HFFc6 (cell line): ENCODE measurements at regions not wholly inside any gene's neighbourhood (a gene's known extent, or its start where the extent isn't known, plus 50 kb on each side); places are given as distances from the start of the nearest gene placed in this dataset.
"Not testable (repeated sequence)": the region's sequence is repeated elsewhere in the genome, so short reads cannot be mapped to it uniquely, and the experiment has no call there.

Source experiments
- DNase-seq: peaks from one replicate; pipeline ENCODE4 v3.0.0-alpha.2; 2018
- H3K27ac Mint-ChIP-seq: 2 replicates; pipeline ENCODE4 v1.8.0; 2020; ENCODE audit warnings: mild to moderate bottlenecking, mixed read lengths
- H3K27me3 Mint-ChIP-seq: 2 replicates; pipeline ENCODE4 v1.8.0; 2021; ENCODE audit warnings: mild to moderate bottlenecking, moderate library complexity, mixed read lengths; ENCODE audit not compliant: insufficient read depth
- H3K36me3 Mint-ChIP-seq: 2 replicates; pipeline ENCODE4 v1.8.0; 2021; ENCODE audit warnings: low read depth, mixed read lengths
- H3K4me1 Mint-ChIP-seq: 2 replicates; pipeline ENCODE4 v1.8.0; 2020; ENCODE audit warnings: low read depth, mixed read lengths
- H3K4me3 Mint-ChIP-seq: 2 replicates; pipeline ENCODE4 v1.8.0; 2020; ENCODE audit warnings: mild to moderate bottlenecking, moderate library complexity, mixed read lengths
- H3K9me3 Mint-ChIP-seq: 2 replicates; pipeline ENCODE4 v1.8.0; 2020; ENCODE audit warnings: mild to moderate bottlenecking, mixed read lengths
- TF ChIP-seq, protein P1 (sequence below): fragments of 200-600 bp; sonication (generic); IDR thresholded peaks from 2 replicates; pipeline ENCODE4 v1.5.0; 2021; ENCODE audit warnings: antibody characterized with exemption, mild to moderate bottlenecking

DNA sequence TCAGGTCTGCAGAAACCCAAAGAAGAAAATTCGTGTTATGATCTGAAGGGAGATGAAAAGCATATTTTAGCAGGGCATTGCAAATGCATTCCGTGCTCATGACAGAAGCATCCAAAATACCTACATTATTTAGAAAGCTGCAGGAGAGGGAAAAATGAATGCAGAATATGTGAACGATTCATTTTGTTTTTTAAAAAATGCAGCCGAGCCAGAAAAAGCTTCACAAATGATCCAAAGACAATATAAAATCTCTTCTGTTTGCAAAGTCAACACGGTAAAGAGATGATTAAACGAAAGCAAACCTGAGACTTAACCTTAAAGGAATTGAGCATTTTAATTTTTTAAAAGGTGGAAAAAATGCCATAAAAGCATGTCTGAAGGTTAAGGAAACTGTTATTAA lies 136.1 kb upstream of the SULF2 start:
- TF ChIP-seq, protein P1, sequence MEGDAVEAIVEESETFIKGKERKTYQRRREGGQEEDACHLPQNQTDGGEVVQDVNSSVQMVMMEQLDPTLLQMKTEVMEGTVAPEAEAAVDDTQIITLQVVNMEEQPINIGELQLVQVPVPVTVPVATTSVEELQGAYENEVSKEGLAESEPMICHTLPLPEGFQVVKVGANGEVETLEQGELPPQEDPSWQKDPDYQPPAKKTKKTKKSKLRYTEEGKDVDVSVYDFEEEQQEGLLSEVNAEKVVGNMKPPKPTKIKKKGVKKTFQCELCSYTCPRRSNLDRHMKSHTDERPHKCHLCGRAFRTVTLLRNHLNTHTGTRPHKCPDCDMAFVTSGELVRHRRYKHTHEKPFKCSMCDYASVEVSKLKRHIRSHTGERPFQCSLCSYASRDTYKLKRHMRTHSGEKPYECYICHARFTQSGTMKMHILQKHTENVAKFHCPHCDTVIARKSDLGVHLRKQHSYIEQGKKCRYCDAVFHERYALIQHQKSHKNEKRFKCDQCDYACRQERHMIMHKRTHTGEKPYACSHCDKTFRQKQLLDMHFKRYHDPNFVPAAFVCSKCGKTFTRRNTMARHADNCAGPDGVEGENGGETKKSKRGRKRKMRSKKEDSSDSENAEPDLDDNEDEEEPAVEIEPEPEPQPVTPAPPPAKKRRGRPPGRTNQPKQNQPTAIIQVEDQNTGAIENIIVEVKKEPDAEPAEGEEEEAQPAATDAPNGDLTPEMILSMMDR: no peak
- Mint-ChIP-seq H3K9me3 (peaks cover 40% of the 10 kb centered on the region), H3K4me1 (no peaks in the 10 kb centered on the region), H3K27ac (no peak overlapping the region), H3K27me3 (no peaks in the 10 kb centered on the region; the same call in 1 of the 2 replicates), H3K36me3 (peaks cover 4% of the 10 kb centered on the region; the same call in 1 of the 2 replicates), H3K4me3 (no peak overlapping the region)
- no peak for DNase-seq

DNA sequence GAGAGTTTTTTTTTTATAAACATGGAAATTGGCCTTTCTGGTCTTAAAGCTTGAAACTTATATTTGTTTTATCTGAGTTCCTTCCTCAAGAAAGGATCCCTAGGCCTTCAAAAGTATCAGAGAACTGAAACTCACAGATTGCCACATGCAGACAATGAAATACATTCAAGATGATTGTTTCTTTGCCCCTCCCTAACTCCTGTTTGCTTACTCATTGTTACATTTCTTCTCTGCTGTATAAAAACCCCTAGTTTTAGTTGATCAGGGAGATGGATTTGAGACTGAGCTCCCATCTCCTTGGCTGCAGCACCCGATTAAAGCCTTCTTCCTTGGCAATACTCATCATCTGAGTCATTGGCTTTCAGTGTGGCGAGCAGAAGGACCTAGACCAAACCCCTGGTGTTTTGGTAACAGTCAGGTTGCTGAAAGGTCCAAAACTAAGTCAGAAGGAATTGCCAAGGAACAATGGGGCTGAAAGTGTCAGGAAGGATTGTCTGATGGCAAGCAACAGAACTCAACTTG lies 132.3 kb upstream of the SULF2 start:
- DNase-seq: no peak
- TF ChIP-seq, protein P1: no peak
- no peaks in the 10 kb centered on the region; the same call in none of the 2 replicates for H3K27me3 Mint-ChIP-seq
- H3K27ac Mint-ChIP-seq: no peak overlapping the region
- H3K4me1 Mint-ChIP-seq: no peaks in the 10 kb centered on the region
- H3K4me3 Mint-ChIP-seq: no peak overlapping the region
- peaks cover 4% of the 10 kb centered on the region; the same call in 1 of the 2 replicates for H3K36me3 Mint-ChIP-seq
- H3K9me3 Mint-ChIP-seq: peaks cover 59% of the 10 kb centered on the region

DNA sequence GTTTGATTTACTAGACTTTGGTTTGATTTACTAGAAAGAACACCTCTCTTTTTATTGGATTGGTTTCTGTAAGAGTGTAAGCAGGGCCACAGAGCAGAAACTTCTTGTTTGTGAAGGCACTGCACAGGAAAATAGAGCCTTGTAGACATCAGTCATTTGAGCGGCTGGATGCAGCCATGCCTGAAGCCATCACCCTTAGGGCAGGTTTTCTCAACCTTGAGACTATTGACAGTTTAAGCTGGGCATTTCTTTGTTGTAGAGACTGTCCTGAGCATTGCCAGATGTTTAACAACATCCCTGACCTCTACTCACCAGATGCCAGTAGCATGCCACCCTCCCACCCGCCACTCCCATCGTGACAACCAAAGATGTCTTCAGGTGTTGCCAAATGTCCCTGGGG lies 130.2 kb upstream of the SULF2 start:
- Mint-ChIP-seq H3K4me3 (no peak overlapping the region), H3K4me1 (no peaks in the 10 kb centered on the region), H3K27ac (no peak overlapping the region), H3K27me3 (no peaks in the 10 kb centered on the region; the same call in none of the 2 replicates), H3K36me3 (peaks cover 4% of the 10 kb centered on the region; the same call in 1 of the 2 replicates), H3K9me3 (peaks cover 64% of the 10 kb centered on the region)
- DNase-seq: no peak
- TF ChIP-seq, protein P1: no peak

DNA sequence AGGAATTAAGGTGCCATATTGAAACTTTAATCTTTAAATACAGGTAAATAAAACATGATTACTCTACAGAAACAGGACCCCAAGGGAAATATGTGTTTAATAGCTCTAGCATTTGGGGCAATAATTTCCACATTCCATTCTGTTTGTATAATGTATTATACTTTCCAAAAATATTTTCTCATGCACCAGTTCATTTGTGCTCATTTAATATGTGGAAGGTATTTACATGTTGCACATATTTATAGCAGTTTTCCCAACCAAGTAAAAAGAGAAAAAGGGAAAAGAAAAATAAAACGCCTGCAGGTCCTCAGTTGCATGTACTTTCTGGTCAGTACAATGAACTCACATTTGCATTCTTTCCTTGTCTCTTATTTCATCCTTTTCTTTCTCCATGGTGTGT lies 129.5 kb upstream of the SULF2 start:
- Mint-ChIP-seq H3K4me3 (no peak overlapping the region), H3K4me1 (no peaks in the 10 kb centered on the region), H3K36me3 (peaks cover 4% of the 10 kb centered on the region; the same call in 1 of the 2 replicates), H3K9me3 (peaks cover 60% of the 10 kb centered on the region), H3K27me3 (no peaks in the 10 kb centered on the region; the same call in none of the 2 replicates), H3K27ac (no peak overlapping the region)
- DNase-seq: no peak
- TF ChIP-seq, protein P1: no peak

DNA sequence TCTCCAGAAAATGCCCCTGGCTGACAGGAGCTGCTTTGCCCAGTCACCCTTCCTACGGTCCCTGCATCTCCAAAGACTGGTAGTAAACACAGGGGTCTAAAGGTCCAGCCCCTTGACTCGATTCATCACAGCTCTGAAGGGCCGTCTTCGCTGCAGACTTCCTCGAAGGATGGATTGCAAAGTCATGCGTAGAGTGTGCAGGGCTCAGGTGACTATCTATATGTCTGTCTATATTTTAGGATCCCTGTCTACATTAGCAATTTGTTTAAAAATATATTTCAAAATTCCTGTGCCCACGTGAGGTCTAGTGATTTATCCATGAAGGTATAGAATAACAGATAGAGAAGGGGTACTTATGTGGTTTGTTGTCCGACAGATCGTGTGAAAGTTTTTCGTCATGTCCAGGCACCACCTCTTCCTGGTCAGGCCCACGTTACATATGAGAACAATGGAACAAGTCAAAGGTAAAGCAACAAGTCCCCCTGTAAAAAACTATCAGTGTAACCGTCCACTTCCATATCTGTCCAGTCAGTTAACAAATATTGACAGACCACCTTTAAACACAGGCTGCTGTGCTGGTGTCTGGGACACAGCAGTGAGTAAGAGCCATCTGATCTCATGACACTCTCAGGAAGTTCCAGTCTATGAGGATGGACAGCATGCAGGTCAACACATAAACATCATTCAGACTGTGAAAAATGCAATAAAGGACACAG lies 127.7 kb upstream of the SULF2 start:
- H3K4me3 Mint-ChIP-seq, H3K27ac Mint-ChIP-seq, H3K36me3 Mint-ChIP-seq, DNase-seq, H3K4me1 Mint-ChIP-seq, H3K27me3 Mint-ChIP-seq: not testable (repeated sequence)
- H3K9me3 Mint-ChIP-seq: peaks cover 44% of the 10 kb centered on the region

DNA sequence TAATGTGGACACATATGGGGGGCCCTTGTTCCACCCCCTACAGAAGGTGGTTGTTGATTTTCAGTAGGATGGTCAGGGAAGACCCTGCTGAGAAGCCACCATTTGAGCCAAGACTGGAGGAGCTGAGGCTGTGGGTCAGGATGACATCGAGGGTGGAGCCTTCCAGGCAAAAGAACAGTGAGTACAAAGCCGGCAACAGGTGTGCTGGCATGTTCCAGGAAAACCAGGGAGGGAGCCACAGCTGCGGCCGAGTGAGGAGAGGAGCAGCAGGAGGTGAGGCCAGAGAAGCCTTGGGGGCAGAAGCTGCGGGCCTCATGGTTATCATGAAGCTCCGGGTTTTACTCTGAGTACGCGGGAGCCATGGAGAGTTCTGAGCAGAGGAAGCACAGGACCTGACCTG lies 126.9 kb upstream of the SULF2 start:
- DNase-seq, H3K27ac Mint-ChIP-seq, H3K27me3 Mint-ChIP-seq, H3K4me3 Mint-ChIP-seq, H3K36me3 Mint-ChIP-seq, H3K4me1 Mint-ChIP-seq: not testable (repeated sequence)
- peaks cover 36% of the 10 kb centered on the region for H3K9me3 Mint-ChIP-seq

DNA sequence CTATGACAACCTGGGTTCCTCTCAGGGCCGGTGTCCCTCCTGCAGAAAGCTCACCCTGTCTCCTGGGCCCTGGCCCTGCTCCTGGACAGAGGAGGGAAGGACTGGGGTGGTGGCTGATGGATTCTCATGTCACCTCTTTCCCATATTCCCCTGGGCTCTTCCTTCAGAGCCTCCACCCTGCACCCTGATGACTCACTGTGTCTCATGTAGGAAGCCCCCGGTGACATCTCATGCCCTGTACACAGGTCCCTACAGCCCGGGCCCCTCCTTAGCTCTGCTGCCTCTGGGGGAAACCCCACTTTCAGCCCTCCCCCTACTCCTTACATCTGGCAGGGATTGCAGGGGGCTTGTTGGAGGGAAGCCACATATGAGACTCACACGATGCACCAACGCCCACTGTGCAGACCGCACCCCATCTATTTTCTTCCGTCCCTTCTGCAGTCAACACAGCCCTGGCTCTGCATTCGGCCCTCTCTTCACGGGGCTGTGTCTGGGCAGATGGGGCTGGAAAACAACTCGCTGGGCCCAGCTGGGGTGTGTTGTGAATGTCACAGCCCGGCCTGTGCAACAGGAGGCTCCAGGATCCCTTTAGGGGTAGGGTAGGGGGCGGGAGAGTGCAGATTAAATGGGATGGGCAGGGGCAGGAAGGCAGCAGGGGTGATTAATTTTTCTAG lies 124.6 kb upstream of the SULF2 start:
- H3K4me1 Mint-ChIP-seq, H3K27me3 Mint-ChIP-seq: not testable (repeated sequence)

DNA sequence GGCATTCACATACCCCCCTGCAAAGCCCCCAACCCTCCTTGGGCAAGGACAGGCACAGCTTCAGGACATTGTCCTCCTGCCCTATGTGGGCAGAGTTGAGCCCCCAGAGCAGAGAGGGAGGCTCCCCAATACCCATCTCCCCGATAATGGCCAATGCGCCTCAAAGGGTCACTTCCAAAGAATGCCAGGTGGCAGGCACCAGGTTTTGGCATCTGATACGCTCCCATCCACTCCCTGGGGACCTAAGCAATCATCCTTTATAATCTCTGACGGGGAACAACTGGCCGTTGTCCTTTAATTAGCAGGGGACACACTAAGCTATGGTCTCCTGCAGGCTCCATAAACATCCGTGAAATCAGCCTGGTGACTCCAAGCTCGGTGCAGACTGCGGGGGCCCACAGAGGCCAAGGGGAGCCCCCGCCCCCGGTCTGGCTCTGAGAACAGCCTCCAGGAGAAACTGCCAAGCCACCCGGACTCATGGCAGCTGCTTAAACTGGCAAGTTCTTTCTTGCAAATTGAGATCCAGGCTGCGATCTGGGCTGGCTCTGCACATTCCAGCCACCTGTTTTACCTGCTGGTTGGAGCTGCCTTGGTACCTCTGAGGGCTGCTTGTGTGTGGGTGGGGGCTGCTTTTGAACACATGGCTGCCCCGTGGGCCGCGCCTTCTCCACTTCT lies 123.2 kb upstream of the SULF2 start:
- not testable (repeated sequence) for H3K4me1 Mint-ChIP-seq, H3K36me3 Mint-ChIP-seq, H3K27me3 Mint-ChIP-seq, H3K4me3 Mint-ChIP-seq, H3K27ac Mint-ChIP-seq, DNase-seq
- peaks cover 17% of the 10 kb centered on the region for H3K9me3 Mint-ChIP-seq

More for the DNA sequence above, 124.6 kb upstream of the SULF2 start:
- not testable (repeated sequence) for DNase-seq, H3K36me3 Mint-ChIP-seq, H3K27ac Mint-ChIP-seq, H3K4me3 Mint-ChIP-seq
- peaks cover 19% of the 10 kb centered on the region for H3K9me3 Mint-ChIP-seq

DNA sequence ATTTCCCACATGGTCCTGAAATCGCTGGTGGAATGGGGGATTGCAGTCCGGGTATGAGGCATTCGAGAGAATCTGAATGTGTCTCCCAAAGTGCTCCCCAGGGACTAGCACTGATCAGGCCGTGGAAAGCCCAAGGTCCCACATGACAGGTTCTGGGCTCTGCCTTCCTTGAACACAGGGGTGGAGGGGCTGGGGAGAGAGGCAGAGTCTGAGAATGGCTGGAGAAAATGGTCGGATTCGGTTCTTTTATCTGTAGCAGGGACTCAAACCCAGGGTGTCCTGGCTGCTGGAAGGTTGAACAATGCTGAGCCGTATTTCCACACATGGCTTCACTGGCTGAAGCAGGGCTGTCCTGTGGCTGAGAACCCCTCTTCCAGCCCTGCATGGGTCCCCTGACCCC lies 122.7 kb upstream of the SULF2 start:
- not testable (repeated sequence) for DNase-seq, H3K27ac Mint-ChIP-seq, H3K36me3 Mint-ChIP-seq, H3K4me1 Mint-ChIP-seq, H3K27me3 Mint-ChIP-seq, H3K4me3 Mint-ChIP-seq
- H3K9me3 Mint-ChIP-seq: peaks cover 11% of the 10 kb centered on the region
